HG02642 (cell line): ENCODE measurements at regions not wholly inside any gene's neighbourhood (a gene's known extent, or its start where the extent isn't known, plus 50 kb on each side); places are given as distances from the start of the nearest gene placed in this dataset.

Experiments used
- ATAC-seq: cut with Tn5 transposase; IDR thresholded peaks from one replicate; pipeline ENCODE4 v1.9.1; 2021; ENCODE audit warnings: mild to moderate bottlenecking; ENCODE audit not compliant: unreplicated experiment, poor library complexity

DNA sequence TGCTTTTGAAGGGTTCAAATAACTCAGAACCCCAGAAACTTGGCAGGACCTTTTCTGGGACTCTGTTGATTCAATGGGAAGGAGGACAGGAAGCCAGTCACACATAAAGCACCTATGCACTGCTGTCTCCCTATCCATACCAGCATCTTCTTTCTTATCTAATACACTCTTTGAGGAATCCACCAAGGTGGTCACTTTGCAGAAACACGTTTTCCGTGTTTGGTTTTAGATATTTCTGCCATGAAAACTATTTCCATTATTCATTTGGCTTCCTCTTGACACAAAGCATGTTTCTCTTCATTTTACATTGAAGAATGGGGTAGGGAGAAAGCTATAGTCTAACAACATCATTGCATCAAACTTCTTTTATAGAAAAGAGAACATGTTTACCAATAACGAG, 76.5 kb upstream of the NR3C1 start:
- no peak for ATAC-seq

DNA sequence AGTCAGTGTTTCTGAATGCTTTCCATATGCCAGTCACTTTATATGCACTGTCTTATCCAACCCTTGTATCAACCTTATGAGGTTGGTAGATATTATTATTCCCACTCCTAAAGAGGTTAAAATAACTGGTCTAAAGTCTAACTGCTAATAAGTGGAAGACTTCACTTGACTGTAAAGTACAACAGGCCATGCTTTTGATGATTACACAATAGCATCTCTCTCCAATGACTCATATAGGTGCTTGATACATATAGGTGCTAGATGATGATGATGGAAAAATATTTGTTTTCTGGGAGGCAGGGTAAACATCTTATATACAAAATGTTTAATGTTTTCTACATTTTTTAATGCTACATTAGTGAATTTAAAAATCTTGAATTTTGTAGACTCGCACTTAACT, 75.9 kb upstream of the NR3C1 start:
- ATAC-seq: no peak

DNA sequence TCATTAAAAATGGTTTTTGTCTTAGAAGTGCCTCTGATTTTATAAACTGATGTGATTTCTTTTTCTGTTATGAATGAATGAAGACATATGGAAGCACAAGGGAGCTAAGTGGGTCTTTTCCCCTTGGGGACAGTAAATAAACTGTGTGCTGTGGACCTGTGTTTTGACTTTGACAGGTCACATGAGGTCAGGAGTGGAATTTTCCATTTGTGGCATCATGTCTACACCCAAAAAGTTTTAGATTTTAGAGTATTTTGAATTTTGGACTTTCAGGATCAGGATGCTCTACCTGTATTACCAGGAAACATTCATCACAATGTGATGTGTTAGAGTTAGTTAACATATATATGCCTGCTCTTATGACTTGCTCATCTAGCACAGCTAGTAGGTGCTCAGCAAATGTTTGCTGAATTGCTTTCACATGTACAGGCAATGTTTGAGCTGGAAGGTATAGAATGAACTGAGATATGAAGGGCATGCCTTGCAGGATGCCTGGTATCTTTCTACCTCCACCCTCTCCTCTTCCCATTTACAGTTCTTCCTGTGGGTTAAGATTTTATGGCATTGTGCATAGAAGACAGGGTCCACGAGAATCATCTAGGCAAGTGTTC, 73.2 kb upstream of the NR3C1 start:
- ATAC-seq: no peak

DNA sequence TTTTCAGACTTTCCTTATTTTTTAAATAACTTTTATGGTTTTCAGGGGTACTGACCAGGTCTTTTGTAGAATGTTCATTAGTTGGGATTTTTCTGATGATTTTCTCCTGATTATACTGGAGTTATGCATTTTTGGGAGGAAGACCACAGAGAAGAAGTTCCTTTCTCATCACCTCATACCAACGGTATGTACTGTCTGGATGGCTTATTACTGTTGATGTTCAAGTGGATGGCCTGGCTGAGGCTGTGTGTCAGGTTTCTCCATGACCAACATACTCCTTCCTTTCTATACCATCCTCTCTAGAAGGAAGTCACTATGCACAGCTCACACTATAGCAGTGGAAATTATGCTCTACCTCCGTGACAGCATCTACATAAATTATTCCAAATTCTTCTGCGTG, 71.1 kb upstream of the NR3C1 start:
- ATAC-seq: no peak

DNA sequence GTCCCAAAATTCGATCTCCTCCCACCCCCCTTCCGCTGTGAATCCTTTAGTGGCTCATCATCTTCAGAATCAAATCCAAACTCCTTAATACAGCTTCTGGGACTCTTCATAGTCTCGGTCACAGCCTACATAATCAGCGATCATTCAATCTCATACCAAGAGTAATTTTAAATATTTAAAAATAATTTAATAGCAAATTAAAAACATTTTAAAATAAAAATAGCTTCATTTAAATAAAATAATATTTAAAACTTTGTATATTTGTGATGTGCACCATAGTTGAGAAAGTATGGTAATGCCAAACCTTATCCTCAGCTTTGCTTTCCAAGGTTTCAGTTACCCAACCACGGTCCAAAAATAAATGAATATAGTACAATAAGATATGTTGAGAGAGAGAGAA, 70.0 kb upstream of the NR3C1 start:
- ATAC-seq: no peak

DNA sequence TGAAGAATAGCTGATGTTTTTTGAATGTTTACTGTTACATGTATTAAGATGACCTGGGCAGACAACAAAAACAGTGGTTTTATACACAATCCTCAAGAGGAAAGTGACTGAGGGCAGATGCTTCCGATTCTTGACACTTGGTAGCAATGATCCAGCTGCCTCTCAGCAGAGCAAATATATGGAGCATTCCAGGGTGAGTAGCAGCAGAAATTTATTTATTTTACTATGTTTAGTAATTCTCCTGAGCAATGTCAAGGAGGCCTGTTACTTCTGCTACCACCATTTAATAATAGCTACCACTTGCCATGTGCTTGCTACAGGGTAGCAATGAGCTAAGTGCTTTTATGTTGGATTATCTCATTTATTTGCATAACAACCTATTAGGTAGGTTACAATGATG, 69.1 kb upstream of the NR3C1 start:
- ATAC-seq: no peak

DNA sequence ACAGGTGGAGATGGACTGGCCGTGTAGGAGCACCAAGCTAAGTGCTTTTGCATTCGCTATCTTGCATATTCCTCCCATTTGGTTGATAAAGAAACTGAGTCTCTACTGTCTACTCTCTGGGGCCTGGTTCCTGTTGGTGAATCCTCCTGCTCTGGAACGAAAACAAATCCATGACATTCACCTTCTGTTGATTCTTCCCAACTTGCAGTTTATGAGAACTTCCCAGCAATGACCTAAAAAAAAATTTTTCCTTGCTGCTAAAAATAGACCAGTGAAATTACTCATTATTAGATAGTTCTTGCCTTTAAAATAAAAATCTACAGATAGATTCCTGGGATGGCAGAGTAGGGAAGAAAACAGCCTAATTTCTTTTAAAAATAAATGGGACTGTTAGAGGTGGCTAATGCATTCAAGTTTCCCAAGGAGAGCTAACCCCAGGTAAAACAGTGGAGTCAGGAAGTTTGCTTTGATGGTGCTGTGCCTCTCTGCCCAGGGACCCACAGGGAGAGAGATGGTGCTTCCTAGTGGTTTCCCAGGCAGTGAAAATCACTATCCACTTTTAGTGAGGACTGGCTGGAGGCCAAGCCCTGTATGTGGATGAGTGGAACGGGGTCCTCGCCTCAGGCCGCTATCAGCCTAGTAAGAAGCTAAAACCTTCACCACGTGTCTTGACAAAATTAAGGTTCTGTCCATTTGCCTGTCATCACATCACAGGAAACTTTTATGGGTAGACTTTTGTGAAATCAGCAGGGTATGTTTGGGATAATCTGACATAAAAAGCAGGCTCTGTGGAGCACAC, 68.4 kb upstream of the NR3C1 start:
- ATAC-seq: no peak

DNA sequence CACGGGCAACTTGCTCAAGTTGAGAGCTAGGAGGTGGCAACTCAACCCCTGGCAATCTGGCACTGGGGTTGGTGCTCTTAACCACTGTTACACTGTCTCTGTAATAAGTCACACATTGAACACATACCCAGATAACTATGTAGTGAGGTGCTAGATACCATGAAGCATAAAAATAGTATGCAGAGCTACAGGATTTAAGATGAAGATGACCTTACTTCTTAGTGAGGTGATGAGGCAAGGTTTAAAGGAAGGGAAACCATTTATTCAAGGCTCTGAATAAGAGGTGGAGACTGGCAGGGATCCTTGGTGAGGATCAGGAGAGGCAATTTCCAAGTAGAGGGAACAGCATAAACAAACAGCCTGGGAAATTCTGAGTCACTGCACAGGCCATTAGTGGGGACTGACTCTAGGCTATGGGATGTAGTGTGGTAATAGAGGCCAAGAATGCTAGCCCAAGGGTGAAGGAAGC, 67.6 kb upstream of the NR3C1 start:
- ATAC-seq: no peak

DNA sequence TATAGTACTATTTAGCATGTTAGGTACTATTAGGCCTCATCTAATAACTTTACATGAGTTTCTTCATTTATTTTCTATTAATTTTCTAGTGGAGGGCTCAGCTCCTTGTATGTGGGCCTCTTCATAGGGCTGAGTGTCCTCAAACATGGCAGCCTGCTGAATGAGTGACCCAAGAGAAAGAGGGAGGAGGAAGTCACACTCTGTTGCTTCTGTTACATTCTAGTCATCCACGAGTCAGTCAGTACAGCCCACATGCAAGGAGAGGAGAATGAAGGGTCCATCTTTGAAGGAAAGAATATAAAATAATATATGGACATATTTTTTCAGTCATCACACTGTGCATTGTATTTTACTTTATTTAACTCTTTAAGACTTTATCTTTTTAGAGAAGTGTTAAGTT, 66.6 kb upstream of the NR3C1 start:
- no peak for ATAC-seq

DNA sequence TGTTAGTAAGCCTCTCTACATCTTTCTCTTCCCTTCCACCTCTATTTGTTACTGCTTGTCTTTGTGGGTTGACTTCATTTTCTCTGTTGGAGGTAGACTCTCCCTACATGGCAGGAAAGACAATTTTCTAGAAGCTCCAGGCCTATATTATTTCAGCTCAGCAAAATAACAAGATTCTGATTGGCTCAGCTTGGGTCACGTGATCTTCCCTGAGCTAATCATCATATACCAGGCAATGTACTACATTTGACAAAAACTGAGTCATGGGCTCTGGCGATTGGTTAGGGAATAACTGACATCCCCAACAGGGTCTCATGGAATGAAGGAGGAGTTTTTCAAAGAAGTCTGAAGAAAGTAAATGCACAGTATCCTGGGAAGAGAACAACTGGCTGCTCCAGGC, 65.6 kb upstream of the NR3C1 start:
- no peak for ATAC-seq

DNA sequence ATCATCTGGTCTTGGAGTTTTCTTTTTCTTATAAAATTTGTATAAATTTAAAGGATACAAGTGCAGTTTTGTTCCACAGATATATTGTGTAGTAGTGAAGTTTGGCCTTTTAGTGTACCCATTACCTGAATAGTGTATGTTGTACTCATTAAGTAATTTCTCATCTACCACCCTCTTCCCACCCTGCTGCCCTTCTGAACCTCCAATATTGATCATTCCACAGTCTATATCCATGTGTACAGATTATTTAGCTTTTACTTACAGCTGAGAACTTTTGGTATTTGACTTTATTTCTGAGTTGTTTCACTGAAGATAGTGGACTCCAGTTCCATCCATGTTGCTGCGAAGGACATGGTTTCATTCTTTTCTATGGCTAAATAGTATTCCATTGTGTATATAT, 63.1 kb upstream of the NR3C1 start:
- no peak for ATAC-seq

DNA sequence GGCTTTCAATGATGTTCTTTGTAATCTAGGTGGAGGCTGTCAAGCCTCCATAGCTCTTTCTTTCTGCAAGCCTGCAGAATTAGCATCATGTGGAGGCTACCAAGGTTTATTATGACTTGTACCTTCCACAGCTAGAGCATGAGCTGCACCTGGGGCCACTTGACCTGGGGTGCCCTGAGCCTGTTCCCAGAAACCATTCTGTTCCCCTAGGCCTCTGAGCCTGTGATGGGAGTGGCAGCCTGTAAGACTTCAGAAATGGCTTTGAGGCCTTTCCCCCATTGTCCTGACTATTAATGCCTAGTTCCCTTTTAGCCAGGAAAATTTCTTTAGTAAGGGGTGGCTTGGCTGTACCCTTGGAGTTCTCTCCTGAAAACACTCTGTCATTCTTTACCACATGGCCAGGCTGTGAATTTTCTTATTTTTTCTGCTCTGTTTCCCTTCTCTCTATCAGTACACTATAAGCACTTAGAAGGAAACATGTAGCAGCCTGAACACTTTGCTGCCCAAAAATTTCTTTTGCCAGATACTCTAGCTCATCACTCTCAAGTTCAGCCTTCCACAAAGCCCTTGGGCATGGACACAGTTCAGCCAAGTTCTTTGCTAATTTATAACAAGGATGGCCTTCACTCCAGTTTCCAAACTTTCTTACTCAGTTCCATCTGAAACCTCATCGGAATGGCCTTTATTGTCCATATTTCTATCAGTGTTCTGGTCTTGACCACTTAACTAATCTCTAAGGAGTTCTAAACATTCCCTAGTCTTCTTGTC, 61.4 kb upstream of the NR3C1 start:
- no peak for ATAC-seq

DNA sequence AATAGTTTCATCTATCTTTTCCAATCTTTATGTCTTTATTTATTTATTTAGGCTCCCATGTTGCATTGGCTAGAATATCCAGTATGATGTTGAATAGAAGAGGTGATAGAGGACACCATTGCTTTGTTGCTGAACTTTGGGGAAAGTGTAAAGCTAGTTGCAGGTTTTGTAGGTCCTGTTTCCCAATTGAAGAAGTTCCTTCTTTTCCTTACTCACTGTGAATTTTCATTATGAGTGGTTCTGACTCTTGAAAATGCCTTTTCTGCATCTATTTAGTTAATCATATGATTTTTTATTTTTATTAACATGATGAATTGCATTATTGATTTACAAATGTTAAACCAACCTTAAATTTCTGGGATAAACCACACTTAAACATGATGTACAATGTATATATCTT, 58.9 kb upstream of the NR3C1 start:
- no peak for ATAC-seq

DNA sequence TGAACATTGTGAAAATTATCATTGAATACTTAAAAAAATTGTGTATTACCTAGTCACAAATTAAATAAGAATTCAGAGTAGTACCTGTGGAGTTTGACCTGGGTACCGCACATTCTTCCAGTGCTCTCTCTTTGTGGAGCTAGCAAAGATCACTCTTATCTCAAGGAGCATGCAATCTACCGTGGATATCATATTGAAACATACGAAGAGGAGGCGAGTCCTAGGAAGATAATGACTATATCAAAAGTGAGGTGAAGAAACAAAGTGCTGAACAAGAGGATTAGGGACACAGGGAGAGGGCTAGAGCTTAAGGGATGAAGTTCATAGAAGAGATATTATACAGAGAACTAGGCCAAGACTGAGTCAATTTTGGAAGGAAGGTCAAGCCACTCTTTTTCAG, 55.9 kb upstream of the NR3C1 start:
- no peak for ATAC-seq

DNA sequence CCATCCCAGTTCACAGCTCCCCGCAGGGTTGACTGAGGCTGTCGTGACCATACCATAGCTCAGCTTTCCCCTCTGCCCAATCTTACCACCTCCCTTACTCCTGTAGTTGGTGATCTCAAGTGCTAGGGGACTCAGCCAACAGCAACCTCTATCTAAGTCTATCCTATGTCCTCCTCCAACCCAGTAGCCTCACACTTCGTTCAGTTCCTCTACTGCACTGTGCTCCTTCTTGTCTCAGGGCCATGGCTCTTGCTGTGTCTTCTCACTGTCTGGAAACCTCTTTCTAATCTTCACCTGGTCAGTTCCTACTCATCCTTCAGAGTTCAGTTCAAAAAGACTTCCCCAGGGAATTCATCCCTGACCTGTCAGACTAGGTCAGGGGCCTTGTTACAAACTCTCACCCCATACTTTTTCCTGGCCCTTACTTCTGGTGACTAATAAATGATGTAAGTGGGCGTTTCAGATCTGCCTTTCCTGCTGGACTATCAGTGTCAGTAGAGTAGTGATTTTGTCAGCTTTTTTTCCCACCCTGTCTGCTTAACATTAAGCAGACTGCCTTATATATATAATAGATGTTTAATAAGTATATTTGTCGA, 53.6 kb upstream of the NR3C1 start:
- no peak for ATAC-seq

DNA sequence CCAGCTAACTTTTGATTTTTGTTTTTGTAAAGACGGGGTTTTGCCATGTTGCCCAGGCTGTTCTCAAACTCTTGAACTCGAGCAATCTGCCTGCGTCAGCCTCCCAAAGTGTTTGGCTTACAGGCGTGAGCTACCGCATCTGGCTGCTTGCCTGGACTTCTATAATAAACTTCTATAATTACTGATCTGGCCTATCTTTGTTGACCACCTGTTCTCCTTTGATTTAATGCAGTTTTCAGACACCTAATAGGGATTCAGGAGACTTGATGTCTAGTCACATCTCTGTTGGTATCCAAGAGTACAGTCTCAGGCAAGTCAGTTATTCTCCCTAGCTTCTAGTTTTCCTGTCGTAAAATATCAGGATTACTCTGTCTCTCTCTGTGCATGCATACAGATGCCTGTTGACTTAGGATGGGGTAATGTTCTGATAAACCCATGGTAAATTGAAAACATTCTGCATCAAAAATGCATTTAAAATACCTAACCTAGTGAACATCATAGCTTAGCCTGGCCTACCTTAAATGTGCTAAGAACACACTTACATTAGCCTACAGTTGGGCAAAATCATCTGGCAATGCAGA, 51.5 kb upstream of the NR3C1 start:
- ATAC-seq: no peak

DNA sequence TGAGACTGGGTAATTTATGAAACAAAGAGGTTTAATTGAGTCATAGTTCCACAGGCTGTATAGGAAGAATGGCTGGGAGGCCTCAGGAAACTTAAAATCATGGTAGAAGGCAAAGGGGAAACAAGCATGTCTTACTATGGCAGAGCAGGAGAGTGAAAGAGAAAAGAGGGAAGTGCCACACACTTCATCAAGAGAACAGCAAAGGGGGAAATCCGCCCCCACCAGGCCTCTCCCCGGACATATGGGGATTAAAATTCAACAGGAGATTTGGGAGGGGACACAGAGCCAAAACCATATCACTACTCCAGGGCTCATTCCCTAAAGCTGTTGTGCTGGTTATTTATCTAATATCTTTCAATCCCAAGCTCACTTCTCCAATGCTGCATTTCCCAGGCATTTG, 50.2 kb upstream of the NR3C1 start:
- no peak for ATAC-seq
